CD4-positive, CD25-positive, alpha-beta regulatory T cell (primary cell): ENCODE measurements at regions not wholly inside any gene's neighbourhood (a gene's known extent, or its start where the extent isn't known, plus 50 kb on each side); places are given as distances from the start of the nearest gene placed in this dataset.

ENCODE experiments used
- ATAC-seq, 2 donors: fragments of 150-1000 bp; cut with Tn5 transposase; one replicate each; pipeline ENCODE4 v1.10.0; 2021; ENCODE audit warnings: low read depth in 2 of 2, moderate number of reproducible peaks in 2 of 2, moderate library complexity in 1 of 2
- DNase-seq, 3 donors: peaks; one replicate each; pipeline versions ENCODE4 v3.0.0 to v3.0.0-alpha.2; 2012 to 2022; ENCODE audit warnings: mixed read lengths in 1 of 3
- H3K27ac ChIP-seq: one replicate; pipeline ENCODE4 v1.7.0; 2013; ENCODE audit warnings: mild to moderate bottlenecking, low read length; ENCODE audit not compliant: insufficient read depth, poor library complexity, severe bottlenecking
- H3K27me3 ChIP-seq: one replicate; pipeline ENCODE4 v1.7.0; 2013; ENCODE audit warnings: low read length; ENCODE audit not compliant: control insufficient read depth, insufficient read depth
- H3K36me3 ChIP-seq: one replicate; pipeline ENCODE4 v1.7.0; 2013; ENCODE audit warnings: mild to moderate bottlenecking, low read length, moderate library complexity; ENCODE audit not compliant: control insufficient read depth, insufficient read depth
- H3K4me1 ChIP-seq: 2 replicates; pipeline ENCODE4 v1.7.0; 2013; ENCODE audit warnings: mild to moderate bottlenecking, low read length; ENCODE audit not compliant: insufficient read depth, control insufficient read depth, poor library complexity, severe bottlenecking
- H3K4me3 ChIP-seq: one replicate; pipeline ENCODE4 v1.7.0; 2013; ENCODE audit warnings: low read depth, mild to moderate bottlenecking, low read length, moderate library complexity
- H3K9me3 ChIP-seq, 2 experiments: 1 replicate in 1 of 2; 2 replicates in 1 of 2; pipeline ENCODE4 v1.7.0; 2013; ENCODE audit warnings: low read length in 2 of 2, mild to moderate bottlenecking in 1 of 2, moderate library complexity in 1 of 2; ENCODE audit not compliant: control insufficient read depth in 2 of 2
- H3K27ac Mint-ChIP-seq, 3 donors: one replicate each; pipeline ENCODE4 v1.8.0; 2020 to 2022; ENCODE audit warnings: mild to moderate bottlenecking in 3 of 3, mixed read lengths in 3 of 3, moderate library complexity in 2 of 3
- H3K27me3 Mint-ChIP-seq: one replicate; pipeline ENCODE4 v1.8.0; 2022; ENCODE audit warnings: mild to moderate bottlenecking, mixed read lengths
- H3K36me3 Mint-ChIP-seq: one replicate; pipeline ENCODE4 v1.8.0; 2020; ENCODE audit warnings: mixed read lengths
- H3K4me1 Mint-ChIP-seq, 4 donors: one replicate each; pipeline ENCODE4 v1.8.0; 2020 to 2022; ENCODE audit warnings: mixed read lengths in 4 of 4, mild to moderate bottlenecking in 1 of 4
- H3K4me3 Mint-ChIP-seq, 4 donors: one replicate each; pipeline ENCODE4 v1.8.0; 2020 to 2022; ENCODE audit warnings: mild to moderate bottlenecking in 4 of 4, mixed read lengths in 4 of 4, moderate library complexity in 3 of 4
- H3K9me3 Mint-ChIP-seq, 7 donors: one replicate each; pipeline ENCODE4 v1.8.0; 2020 to 2022; ENCODE audit warnings: mixed read lengths in 7 of 7, mild to moderate bottlenecking in 3 of 7, moderate library complexity in 2 of 7

DNA sequence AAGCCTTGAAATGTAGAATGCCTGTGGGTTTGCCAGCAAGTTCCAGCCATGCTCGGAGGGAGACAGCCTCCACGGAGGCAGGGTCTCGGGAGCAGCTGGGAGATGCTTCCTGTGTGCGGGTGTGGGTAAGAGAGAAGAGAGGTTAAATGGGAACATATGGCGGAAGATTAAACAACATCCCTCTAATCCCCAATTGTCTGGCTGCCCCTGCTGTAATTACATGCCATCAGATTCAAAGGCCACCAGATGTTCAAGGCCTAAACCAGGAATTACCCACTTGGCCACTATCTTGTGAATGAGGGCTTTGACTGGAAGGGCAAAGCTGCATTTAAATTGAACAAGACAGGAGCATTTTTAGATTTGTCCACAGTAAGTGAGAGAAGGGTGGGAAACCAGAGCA lies 81.4 kb upstream of the BACE2 start:
- Mint-ChIP-seq H3K27ac (no peak overlapping the region), H3K9me3 (peaks cover 0 to 3% (median 0%) of the 10 kb centered on the region in 7 donors), H3K4me3 (no peak overlapping the region), H3K36me3 (no peaks in the 10 kb centered on the region), H3K4me1 (no peaks in the 10 kb centered on the region), H3K27me3 (no peaks in the 10 kb centered on the region)
- no peaks in the 10 kb centered on the region for H3K9me3 ChIP-seq
- no peaks in the 10 kb centered on the region for H3K36me3 ChIP-seq
- H3K4me3 ChIP-seq = no peak overlapping the region
- no peak for DNase-seq
- no peaks in the 10 kb centered on the region for H3K4me1 ChIP-seq
- ATAC-seq = no peak
- H3K27ac ChIP-seq = no peak overlapping the region
- H3K27me3 ChIP-seq = no peaks in the 10 kb centered on the region

DNA sequence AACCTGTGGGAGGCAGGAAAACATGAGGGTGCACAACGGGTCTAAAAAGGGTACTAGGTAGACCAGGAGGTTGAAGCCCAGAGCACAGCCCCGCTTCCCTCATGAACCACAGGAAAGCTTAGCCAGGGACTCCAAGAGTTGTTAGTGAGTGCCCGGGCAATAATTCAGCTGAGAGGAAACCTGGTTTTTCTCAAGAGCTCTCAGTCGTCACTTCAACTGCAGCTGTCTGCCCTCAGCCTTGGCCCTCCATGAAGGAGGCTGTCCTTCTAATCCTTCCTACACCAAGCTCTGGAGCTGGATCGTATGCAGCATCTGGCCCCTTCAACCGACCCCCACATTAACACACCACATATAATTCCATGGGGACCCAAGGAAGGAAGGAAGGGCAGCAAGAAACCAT lies 77.0 kb upstream of the BACE2 start:
- ATAC-seq = no peak
- H3K36me3 Mint-ChIP-seq = no peaks in the 10 kb centered on the region
- H3K4me3 Mint-ChIP-seq = no peak overlapping the region
- H3K27ac ChIP-seq = no peak overlapping the region
- H3K36me3 ChIP-seq = no peaks in the 10 kb centered on the region
- no peak overlapping the region for H3K27ac Mint-ChIP-seq
- H3K27me3 ChIP-seq = no peaks in the 10 kb centered on the region
- no peaks in the 10 kb centered on the region for H3K4me1 Mint-ChIP-seq
- no peaks in the 10 kb centered on the region for H3K9me3 ChIP-seq
- H3K27me3 Mint-ChIP-seq = peaks cover 4% of the 10 kb centered on the region
- DNase-seq = no peak
- H3K4me1 ChIP-seq = no peaks in the 10 kb centered on the region
- H3K4me3 ChIP-seq = no peak overlapping the region
- peaks cover 0 to 5% (median 0%) of the 10 kb centered on the region in 7 donors for H3K9me3 Mint-ChIP-seq

DNA sequence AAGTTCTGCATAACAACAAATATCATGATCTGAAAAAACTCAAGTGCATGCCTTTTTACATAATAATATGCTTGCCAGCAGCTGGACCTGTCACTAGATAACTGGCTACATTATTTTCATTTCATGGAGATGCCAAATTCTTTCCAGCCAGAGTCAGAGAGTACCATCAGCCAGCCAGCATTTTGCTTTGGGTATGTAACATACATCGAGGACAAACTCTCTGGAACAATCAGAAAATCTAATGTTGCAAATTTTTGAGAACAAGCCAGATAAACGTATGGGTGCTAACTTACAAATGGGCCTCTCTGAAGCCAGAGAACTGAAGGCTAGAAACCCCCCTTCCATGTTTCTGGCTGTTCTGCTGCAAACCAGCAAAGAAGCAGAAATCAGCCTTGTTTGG lies 76.3 kb upstream of the BACE2 start:
- no peak for ATAC-seq
- no peak overlapping the region for H3K27ac Mint-ChIP-seq

DNA sequence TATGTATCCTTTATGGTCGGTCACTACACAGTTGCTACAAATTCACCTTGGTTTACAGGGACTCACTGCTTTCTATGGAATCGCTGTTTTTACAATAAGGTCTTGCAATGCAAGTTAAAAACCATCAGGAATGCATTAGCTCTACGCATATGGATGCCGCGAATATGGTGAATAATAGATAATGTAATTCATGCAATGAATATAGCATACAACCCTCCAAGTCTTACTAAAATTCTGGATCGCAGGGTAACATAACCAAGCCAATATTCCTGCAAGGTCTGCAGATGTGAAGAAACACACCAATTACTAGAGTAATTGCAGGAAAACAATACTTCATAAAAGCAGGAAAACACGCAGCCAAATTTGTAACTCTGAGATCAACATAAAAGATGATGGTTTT lies 75.6 kb upstream of the BACE2 start:
- ATAC-seq = no peak
- Histone ChIP-seq H3K36me3 (no peaks in the 10 kb centered on the region), H3K4me1 (no peaks in the 10 kb centered on the region), H3K27me3 (no peaks in the 10 kb centered on the region), H3K9me3 (no peaks in the 10 kb centered on the region), H3K27ac (no peak overlapping the region), H3K4me3 (no peak overlapping the region)
- no peak overlapping the region for H3K4me3 Mint-ChIP-seq
- peaks cover 5% of the 10 kb centered on the region for H3K27me3 Mint-ChIP-seq
- no peak for DNase-seq
- no peaks in the 10 kb centered on the region for H3K4me1 Mint-ChIP-seq
- no peaks in the 10 kb centered on the region for H3K36me3 Mint-ChIP-seq
- no peak overlapping the region for H3K27ac Mint-ChIP-seq
- peaks cover 0 to 5% (median 0%) of the 10 kb centered on the region in 7 donors for H3K9me3 Mint-ChIP-seq

More for the DNA sequence above, 76.3 kb upstream of the BACE2 start:
- no peak for DNase-seq
- no peaks in the 10 kb centered on the region for H3K36me3 Mint-ChIP-seq
- no peak overlapping the region for H3K4me3 ChIP-seq
- H3K36me3 ChIP-seq = no peaks in the 10 kb centered on the region
- H3K27ac ChIP-seq = no peak overlapping the region
- no peaks in the 10 kb centered on the region for H3K27me3 ChIP-seq
- H3K9me3 Mint-ChIP-seq = peaks cover 0 to 5% (median 0%) of the 10 kb centered on the region in 7 donors
- no peaks in the 10 kb centered on the region for H3K4me1 ChIP-seq
- no peaks in the 10 kb centered on the region for H3K4me1 Mint-ChIP-seq
- H3K27me3 Mint-ChIP-seq = peaks cover 5% of the 10 kb centered on the region
- H3K4me3 Mint-ChIP-seq = no peak overlapping the region
- no peaks in the 10 kb centered on the region for H3K9me3 ChIP-seq

DNA sequence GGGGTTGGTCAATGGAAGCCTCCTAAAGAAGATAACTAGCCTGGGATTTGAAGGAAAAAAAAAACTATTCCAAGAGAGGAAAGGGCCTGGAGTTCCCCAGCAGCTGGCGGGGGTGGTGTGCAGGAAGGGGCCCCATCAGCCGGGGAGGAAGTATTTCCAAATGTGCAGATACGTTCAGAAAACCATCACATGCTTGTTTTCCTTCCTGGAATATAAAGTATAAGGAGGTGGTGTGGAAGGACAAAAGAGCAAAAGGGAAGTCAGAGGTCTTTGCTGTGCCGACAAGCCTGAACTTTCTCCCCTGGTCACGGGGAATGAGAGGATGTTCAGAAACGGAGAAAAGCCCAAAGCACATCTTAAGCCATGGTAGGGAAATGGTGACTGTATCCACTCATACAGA lies 72.0 kb upstream of the BACE2 start:
- DNase-seq (no peak), ATAC-seq (no peak)
- H3K4me3 ChIP-seq = no peak overlapping the region
- no peaks in the 10 kb centered on the region for H3K9me3 ChIP-seq
- no peaks in the 10 kb centered on the region for H3K4me1 ChIP-seq
- no peaks in the 10 kb centered on the region for H3K27me3 ChIP-seq
- H3K9me3 Mint-ChIP-seq = peaks cover 0 to 7% (median 0%) of the 10 kb centered on the region in 7 donors
- no peaks in the 10 kb centered on the region for H3K4me1 Mint-ChIP-seq
- no peak overlapping the region for H3K4me3 Mint-ChIP-seq
- H3K36me3 ChIP-seq = no peaks in the 10 kb centered on the region
- H3K36me3 Mint-ChIP-seq = no peaks in the 10 kb centered on the region
- H3K27ac ChIP-seq = no peak overlapping the region
- H3K27ac Mint-ChIP-seq = no peak overlapping the region
- peaks cover 5% of the 10 kb centered on the region for H3K27me3 Mint-ChIP-seq

DNA sequence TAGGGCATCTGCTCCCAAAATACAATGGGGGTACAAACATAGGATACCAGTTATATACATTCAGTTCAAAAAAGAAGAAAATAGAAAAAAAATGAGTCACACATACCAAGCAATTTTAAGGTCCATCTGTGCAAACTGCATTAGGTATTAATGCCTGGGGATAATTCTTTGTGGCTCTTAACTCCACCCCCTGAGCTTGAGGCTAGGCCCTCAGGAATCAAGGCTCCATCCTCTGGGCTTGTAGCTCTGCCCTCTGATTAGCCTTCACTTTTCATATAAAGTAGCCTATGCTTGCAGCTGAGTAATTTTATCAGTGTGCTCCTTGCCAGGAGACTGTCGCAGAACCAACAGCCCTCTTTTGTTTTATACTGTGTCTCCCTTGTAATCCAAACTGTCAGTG lies 69.9 kb upstream of the BACE2 start:
- Mint-ChIP-seq H3K27me3 (peaks cover 5% of the 10 kb centered on the region), H3K9me3 (peaks cover 0 to 7% (median 0%) of the 10 kb centered on the region in 7 donors), H3K4me3 (no peak overlapping the region), H3K27ac (peak overlapping the region in 1 of 3 donors; percentile 27), H3K4me1 (no peaks in the 10 kb centered on the region), H3K36me3 (no peaks in the 10 kb centered on the region)
- Histone ChIP-seq H3K4me1 (no peaks in the 10 kb centered on the region), H3K36me3 (no peaks in the 10 kb centered on the region), H3K27me3 (no peaks in the 10 kb centered on the region), H3K4me3 (no peak overlapping the region), H3K27ac (no peak overlapping the region), H3K9me3 (no peaks in the 10 kb centered on the region)
- ATAC-seq = no peak
- no peak for DNase-seq

DNA sequence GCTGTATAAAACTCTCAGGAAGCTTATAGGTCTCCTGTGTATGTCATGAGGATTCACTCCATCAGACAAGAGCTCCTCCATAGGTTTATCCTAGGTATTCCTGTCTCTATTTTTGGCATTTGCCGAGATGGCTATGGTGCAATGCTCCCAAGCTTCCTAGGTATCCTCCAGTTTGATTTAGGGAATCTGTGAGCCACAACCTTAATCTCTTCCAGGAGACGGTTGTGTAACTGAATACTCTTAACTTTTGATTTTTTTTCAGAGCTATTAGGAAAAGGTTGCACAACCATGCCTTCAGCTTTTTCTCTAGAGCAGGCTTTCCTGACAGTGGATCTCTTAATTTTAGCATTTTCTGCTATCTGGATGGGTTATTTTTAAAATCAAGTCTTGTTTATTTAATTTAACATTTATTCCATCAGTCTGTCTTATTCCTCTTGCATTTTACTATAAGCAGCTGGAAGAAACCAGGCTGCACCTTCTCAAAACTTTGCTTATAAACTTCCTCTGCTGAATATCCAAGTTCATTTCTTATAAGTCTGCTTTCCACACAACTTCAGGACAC lies 69.4 kb upstream of the BACE2 start:
- peaks cover 0 to 5% (median 0%) of the 10 kb centered on the region in 7 donors for H3K9me3 Mint-ChIP-seq
- H3K9me3 ChIP-seq = no peaks in the 10 kb centered on the region
- no peaks in the 10 kb centered on the region for H3K27me3 ChIP-seq
- no peak overlapping the region for H3K27ac ChIP-seq
- ATAC-seq (no peak), DNase-seq (no peak)
- H3K36me3 Mint-ChIP-seq = no peaks in the 10 kb centered on the region
- no peak overlapping the region for H3K4me3 ChIP-seq
- H3K36me3 ChIP-seq = no peaks in the 10 kb centered on the region
- H3K4me1 Mint-ChIP-seq = no peaks in the 10 kb centered on the region
- H3K4me1 ChIP-seq = no peaks in the 10 kb centered on the region
- no peak overlapping the region for H3K4me3 Mint-ChIP-seq
- H3K27ac Mint-ChIP-seq = peak overlapping the region in 1 of 3 donors; percentile 27
- peaks cover 5% of the 10 kb centered on the region for H3K27me3 Mint-ChIP-seq

DNA sequence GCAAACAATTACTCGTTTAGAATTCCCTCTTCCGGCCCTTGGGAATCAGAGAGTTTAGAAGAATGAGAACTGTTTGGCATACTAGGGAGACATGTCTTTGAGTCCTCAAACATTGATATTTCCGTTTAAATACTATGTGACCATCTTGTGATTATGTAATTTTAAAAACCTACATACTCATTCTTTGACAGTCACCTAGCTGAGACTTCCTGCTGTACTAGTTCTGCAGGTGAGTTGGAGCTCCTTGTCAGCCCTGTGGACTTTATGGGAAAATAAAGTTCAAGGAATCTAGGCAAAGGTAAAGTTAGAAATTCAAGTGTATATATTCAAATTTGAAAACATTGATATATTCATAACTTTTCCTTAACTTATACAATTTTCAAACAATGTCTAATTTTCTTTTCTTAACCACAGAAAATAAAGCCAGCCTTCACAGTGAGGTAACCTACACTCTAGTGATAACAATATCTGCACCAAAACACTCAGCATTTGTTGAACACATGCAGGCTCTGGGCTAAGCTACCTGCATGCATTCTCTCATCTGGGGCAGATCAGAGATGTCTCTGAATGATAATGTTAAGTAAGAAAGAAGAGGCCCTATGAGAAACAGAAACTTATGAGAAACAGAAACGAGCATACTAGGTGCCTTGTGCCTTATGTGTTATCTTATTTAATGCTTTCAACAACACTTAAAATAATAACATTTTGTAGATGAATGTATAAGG lies 67.0 kb upstream of the BACE2 start:
- Histone ChIP-seq H3K36me3 (no peaks in the 10 kb centered on the region), H3K9me3 (no peaks in the 10 kb centered on the region), H3K27me3 (no peaks in the 10 kb centered on the region), H3K27ac (no peak overlapping the region), H3K4me3 (no peak overlapping the region), H3K4me1 (no peaks in the 10 kb centered on the region)
- ATAC-seq (no peak), DNase-seq (no peak)
- peaks cover 0 to 5% (median 0%) of the 10 kb centered on the region in 7 donors for H3K9me3 Mint-ChIP-seq
- H3K4me1 Mint-ChIP-seq = no peaks in the 10 kb centered on the region
- no peak overlapping the region for H3K27ac Mint-ChIP-seq
- peaks cover 12% of the 10 kb centered on the region for H3K27me3 Mint-ChIP-seq
- H3K36me3 Mint-ChIP-seq = no peaks in the 10 kb centered on the region
- H3K4me3 Mint-ChIP-seq = no peak overlapping the region
